ENCODE measurements at regions not wholly inside any gene's neighbourhood (a gene's known extent, or its start where the extent isn't known, plus 50 kb on each side); places are given as distances from the start of the nearest gene placed in this dataset.

DNA sequence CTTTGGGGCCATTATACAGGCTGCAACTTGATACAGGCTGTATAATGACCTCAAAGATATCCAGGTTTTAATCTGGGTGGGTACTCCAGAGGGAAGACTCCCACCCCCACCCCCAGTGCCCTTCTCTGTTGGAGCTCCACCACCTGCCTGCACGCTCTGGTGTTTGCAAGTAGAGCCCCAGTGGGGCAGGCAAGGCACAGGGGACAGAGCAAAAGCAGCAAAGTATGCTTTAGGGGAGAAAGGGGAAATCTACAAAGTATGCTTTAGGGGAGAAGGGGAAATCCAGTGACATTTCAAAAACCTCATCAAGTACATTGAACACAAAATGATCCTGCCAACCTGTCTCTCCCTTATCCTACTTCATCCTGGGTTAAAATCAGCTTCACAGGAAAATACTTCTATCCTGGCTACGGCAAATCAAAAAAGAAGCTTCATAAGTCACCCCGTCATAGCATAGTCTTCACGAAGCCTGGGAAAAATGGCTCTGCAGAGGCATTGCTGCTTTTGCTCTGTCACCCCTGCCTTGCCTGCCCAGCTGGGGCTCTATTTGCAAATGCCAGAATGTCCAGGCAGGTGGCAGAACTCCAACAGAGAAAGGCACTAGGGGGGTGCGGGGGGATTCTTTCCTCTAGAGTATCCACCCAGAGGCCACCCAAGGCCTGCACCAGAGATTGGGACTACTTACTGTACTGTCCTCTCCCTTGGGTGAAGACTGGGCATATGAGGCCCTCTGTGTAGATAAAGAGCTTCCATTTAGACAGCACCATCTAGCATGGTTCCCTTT is 60.9 kb upstream of the ATP11B start:
- Histone ChIP-seq H4K12ac (ENCODE audit: low read depth, low read length) (no peak overlapping the region), H3K4me2 (ENCODE audit: low read length) (no peak overlapping the region), H3K4me1 (ENCODE audit: control insufficient read depth in 1 of 2, insufficient read depth in 2 of 2, low read length in 2 of 2) (no peaks in the 10 kb centered on the region), H2BK5ac (ENCODE audit: low read depth, low read length, poor library complexity) (no peak overlapping the region), H3K9ac (ENCODE audit: low read length) (no peak overlapping the region), H2BK12ac (ENCODE audit: low read length) (no peak overlapping the region), H2AFZ (ENCODE audit: insufficient read depth, low read length, poor library complexity) (no peak overlapping the region), H3K27ac (ENCODE audit: low read depth, low read length) (no peak overlapping the region), H3K23ac (ENCODE audit: low read length) (no peak overlapping the region), H2AK5ac (ENCODE audit: low read length) (no peak overlapping the region), H3K4ac (ENCODE audit: low read depth, low read length) (no peak overlapping the region), H3K9me3 (ENCODE audit: insufficient read depth, low read depth, low read length) (peaks cover 3% of the 10 kb centered on the region), H3K18ac (ENCODE audit: low read length) (no peak overlapping the region), H3K14ac (ENCODE audit: low read length) (no peak overlapping the region), H3K79me1 (ENCODE audit: low read length) (no peaks in the 10 kb centered on the region), H4K8ac (ENCODE audit: low read depth, low read length) (no peak overlapping the region), H3K4me3 (ENCODE audit: low read depth, low read length) (no peak overlapping the region), H4K91ac (ENCODE audit: low read depth, low read length) (no peak overlapping the region), H3K27me3 (ENCODE audit: insufficient read depth, low read length) (no peaks in the 10 kb centered on the region), H2BK120ac (ENCODE audit: insufficient read depth, low read length, poor library complexity) (no peak overlapping the region), H3K79me2 (ENCODE audit: control insufficient read depth, insufficient read depth, low read length, poor library complexity) (no peaks in the 10 kb centered on the region), H3K36me3 (ENCODE audit: control insufficient read depth in 1 of 2, insufficient read depth in 2 of 2, low read length in 2 of 2) (no peaks in the 10 kb centered on the region)
- DNase-seq: no peak
- no CpG with 5 or more reads among the region's 5 CpGs for WGBS (ENCODE audit: extremely low coverage, insufficient coverage, insufficient read length)

GRCh38 chr3:182735672-182736071 is 57.6 kb upstream of the ATP11B start:
- no CpG with 5 or more reads among the region's 2 CpGs for WGBS (ENCODE audit: extremely low coverage, insufficient coverage, insufficient read length)
- Histone ChIP-seq H3K27me3 (ENCODE audit: insufficient read depth, low read length) (no peaks in the 10 kb centered on the region), H3K9me3 (ENCODE audit: insufficient read depth, low read depth, low read length) (peaks cover 3% of the 10 kb centered on the region), H3K23ac (ENCODE audit: low read length) (no peak overlapping the region), H3K4me3 (ENCODE audit: low read depth, low read length) (no peak overlapping the region), H3K9ac (ENCODE audit: low read length) (no peak overlapping the region), H2BK120ac (ENCODE audit: insufficient read depth, low read length, poor library complexity) (no peak overlapping the region), H3K18ac (ENCODE audit: low read length) (no peak overlapping the region), H2AK5ac (ENCODE audit: low read length) (no peak overlapping the region), H2BK5ac (ENCODE audit: low read depth, low read length, poor library complexity) (no peak overlapping the region), H4K91ac (ENCODE audit: low read depth, low read length) (no peak overlapping the region), H3K4me2 (ENCODE audit: low read length) (no peak overlapping the region), H3K79me1 (ENCODE audit: low read length) (no peaks in the 10 kb centered on the region), H3K14ac (ENCODE audit: low read length) (no peak overlapping the region), H3K4me1 (ENCODE audit: control insufficient read depth in 1 of 2, insufficient read depth in 2 of 2, low read length in 2 of 2) (peaks cover 2 to 9% of the 10 kb centered on the region in 2 experiments), H4K8ac (ENCODE audit: low read depth, low read length) (no peak overlapping the region), H3K36me3 (ENCODE audit: control insufficient read depth in 1 of 2, insufficient read depth in 2 of 2, low read length in 2 of 2) (no peaks in the 10 kb centered on the region), H2BK12ac (ENCODE audit: low read length) (no peak overlapping the region), H4K12ac (ENCODE audit: low read depth, low read length) (no peak overlapping the region), H2AFZ (ENCODE audit: insufficient read depth, low read length, poor library complexity) (no peak overlapping the region), H3K27ac (ENCODE audit: low read depth, low read length) (no peak overlapping the region), H3K79me2 (ENCODE audit: control insufficient read depth, insufficient read depth, low read length, poor library complexity) (no peaks in the 10 kb centered on the region), H3K4ac (ENCODE audit: low read depth, low read length) (no peak overlapping the region)
- DNase-seq: no peak

GRCh38 chr3:182737825-182738224 is 55.5 kb upstream of the ATP11B start:
- Histone ChIP-seq H3K4me1 (ENCODE audit: control insufficient read depth in 1 of 2, insufficient read depth in 2 of 2, low read length in 2 of 2) (peaks cover 2 to 9% of the 10 kb centered on the region in 2 experiments), H3K4ac (ENCODE audit: low read depth, low read length) (no peak overlapping the region), H2AFZ (ENCODE audit: insufficient read depth, low read length, poor library complexity) (no peak overlapping the region), H3K14ac (ENCODE audit: low read length) (no peak overlapping the region), H3K79me1 (ENCODE audit: low read length) (no peaks in the 10 kb centered on the region), H4K91ac (ENCODE audit: low read depth, low read length) (no peak overlapping the region), H3K18ac (ENCODE audit: low read length) (no peak overlapping the region), H2BK12ac (ENCODE audit: low read length) (no peak overlapping the region), H3K36me3 (ENCODE audit: control insufficient read depth in 1 of 2, insufficient read depth in 2 of 2, low read length in 2 of 2) (no peaks in the 10 kb centered on the region), H3K27me3 (ENCODE audit: insufficient read depth, low read length) (no peaks in the 10 kb centered on the region), H2AK5ac (ENCODE audit: low read length) (no peak overlapping the region), H3K79me2 (ENCODE audit: control insufficient read depth, insufficient read depth, low read length, poor library complexity) (no peaks in the 10 kb centered on the region), H3K9me3 (ENCODE audit: insufficient read depth, low read depth, low read length) (no peaks in the 10 kb centered on the region), H3K4me3 (ENCODE audit: low read depth, low read length) (no peak overlapping the region), H3K9ac (ENCODE audit: low read length) (no peak overlapping the region), H3K23ac (ENCODE audit: low read length) (no peak overlapping the region), H2BK5ac (ENCODE audit: low read depth, low read length, poor library complexity) (no peak overlapping the region), H3K4me2 (ENCODE audit: low read length) (no peak overlapping the region), H3K27ac (ENCODE audit: low read depth, low read length) (no peak overlapping the region), H4K12ac (ENCODE audit: low read depth, low read length) (no peak overlapping the region), H2BK120ac (ENCODE audit: insufficient read depth, low read length, poor library complexity) (no peak overlapping the region), H4K8ac (ENCODE audit: low read depth, low read length) (no peak overlapping the region)
- no CpG with 5 or more reads among the region's 2 CpGs for WGBS (ENCODE audit: extremely low coverage, insufficient coverage, insufficient read length)
- no peak for DNase-seq

DNA sequence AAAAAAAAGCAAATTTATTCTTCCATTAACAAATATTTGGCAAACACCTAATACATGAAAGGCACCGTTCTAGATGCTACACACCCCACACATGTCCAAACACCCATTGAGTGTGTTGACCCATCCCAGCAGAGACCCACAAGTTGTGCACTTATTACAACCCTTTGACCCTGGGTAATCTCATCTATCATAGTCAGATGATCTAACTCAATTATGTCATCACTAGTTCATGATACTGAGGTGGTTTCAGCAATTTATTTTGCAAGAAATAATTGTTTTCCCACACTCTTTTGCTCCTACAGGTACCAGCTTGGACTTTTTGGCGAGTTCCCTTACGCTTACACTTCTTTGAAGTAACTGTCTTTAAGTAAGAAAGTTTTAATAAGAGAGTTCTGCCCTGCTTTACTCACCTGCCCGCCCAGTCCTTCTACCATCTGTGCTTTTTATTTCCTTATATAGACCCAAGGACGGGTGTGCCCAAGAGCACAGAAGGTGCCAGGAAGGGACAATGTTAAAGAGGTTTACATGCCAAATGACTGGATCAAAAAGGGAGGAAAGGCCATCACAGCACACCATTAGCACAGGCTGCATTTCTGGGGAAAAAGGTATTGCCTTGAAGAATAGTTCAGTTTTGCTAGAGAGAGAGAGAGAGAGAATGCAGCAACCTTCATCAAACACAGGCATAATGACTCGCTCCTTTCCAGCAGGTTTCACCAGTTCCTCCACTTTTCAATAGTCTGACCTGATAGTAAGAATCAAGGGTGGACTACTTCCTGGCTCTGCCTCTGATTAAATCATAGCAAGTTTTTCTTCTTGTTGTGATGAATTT is 54.5 kb upstream of the ATP11B start:
- H3K4ac ChIP-seq (ENCODE audit: low read depth, low read length): no peak overlapping the region
- H2BK12ac ChIP-seq (ENCODE audit: low read length): no peak overlapping the region
- H3K79me2 ChIP-seq (ENCODE audit: control insufficient read depth, insufficient read depth, low read length, poor library complexity): no peaks in the 10 kb centered on the region
- H2BK5ac ChIP-seq (ENCODE audit: low read depth, low read length, poor library complexity): no peak overlapping the region
- H2AFZ ChIP-seq (ENCODE audit: insufficient read depth, low read length, poor library complexity): no peak overlapping the region
- peak; percentile 25 to 55 for DNase-seq
- no peak overlapping the region for H3K23ac ChIP-seq (ENCODE audit: low read length)
- no peaks in the 10 kb centered on the region for H3K9me3 ChIP-seq (ENCODE audit: insufficient read depth, low read depth, low read length)
- no peak overlapping the region for H4K8ac ChIP-seq (ENCODE audit: low read depth, low read length)
- H3K4me3 ChIP-seq (ENCODE audit: low read depth, low read length): no peak overlapping the region
- no peak overlapping the region for H3K4me2 ChIP-seq (ENCODE audit: low read length)
- H3K18ac ChIP-seq (ENCODE audit: low read length): no peak overlapping the region
- H3K4me1 ChIP-seq (ENCODE audit: control insufficient read depth in 1 of 2, insufficient read depth in 2 of 2, low read length in 2 of 2): peaks cover 2 to 9% of the 10 kb centered on the region in 2 experiments
- H3K27me3 ChIP-seq (ENCODE audit: insufficient read depth, low read length): no peaks in the 10 kb centered on the region
- no peaks in the 10 kb centered on the region for H3K79me1 ChIP-seq (ENCODE audit: low read length)
- no peak overlapping the region for H2AK5ac ChIP-seq (ENCODE audit: low read length)
- H4K91ac ChIP-seq (ENCODE audit: low read depth, low read length): no peak overlapping the region
- no peak overlapping the region for H3K9ac ChIP-seq (ENCODE audit: low read length)
- H4K12ac ChIP-seq (ENCODE audit: low read depth, low read length): no peak overlapping the region
- no peak overlapping the region for H2BK120ac ChIP-seq (ENCODE audit: insufficient read depth, low read length, poor library complexity)
- WGBS (ENCODE audit: extremely low coverage, insufficient coverage, insufficient read length): no CpG with 5 or more reads among the region's 6 CpGs
- no peak overlapping the region for H3K27ac ChIP-seq (ENCODE audit: low read depth, low read length)
- H3K36me3 ChIP-seq (ENCODE audit: control insufficient read depth in 1 of 2, insufficient read depth in 2 of 2, low read length in 2 of 2): no peaks in the 10 kb centered on the region
- H3K14ac ChIP-seq (ENCODE audit: low read length): no peak overlapping the region
